GM19467 (cell line): ENCODE measurements at regions not wholly inside any gene's neighbourhood (a gene's known extent, or its start where the extent isn't known, plus 50 kb on each side); places are given as distances from the start of the nearest gene placed in this dataset.
"Not testable (repeated sequence)": the region's sequence is repeated elsewhere in the genome, so short reads cannot be mapped to it uniquely, and the experiment has no call there.

Experiments used
- ATAC-seq: cut with Tn5 transposase; IDR thresholded peaks from one replicate; pipeline ENCODE4 v1.9.1; 2021; ENCODE audit warnings: mild to moderate bottlenecking, moderate library complexity; ENCODE audit not compliant: unreplicated experiment

- ATAC-seq: no peak
Measured at GRCh38 chr16:65315081-65315780, 193.4 kb upstream of the CDH11 start.

GRCh38 chr16:65314627-65315008 is 192.8 kb upstream of the CDH11 start:
- no peak for ATAC-seq

GRCh38 chr16:65313936-65314626 is 192.2 kb upstream of the CDH11 start:
- ATAC-seq: no peak

- ATAC-seq: no peak
Measured at GRCh38 chr16:65312795-65313194, 190.9 kb upstream of the CDH11 start.

GRCh38 chr16:65312071-65312470 is 190.2 kb upstream of the CDH11 start:
- ATAC-seq: no peak

GRCh38 chr16:65310491-65310890 is 188.6 kb upstream of the CDH11 start:
- ATAC-seq: not testable (repeated sequence)

GRCh38 chr16:65309354-65309753 is 187.5 kb upstream of the CDH11 start:
- ATAC-seq: no peak

GRCh38 chr16:65308506-65308905 is 186.6 kb upstream of the CDH11 start:
- ATAC-seq: no peak

- no peak for ATAC-seq
Measured at GRCh38 chr16:65307286-65307685, 185.4 kb upstream of the CDH11 start.

GRCh38 chr16:65306722-65307121 is 184.9 kb upstream of the CDH11 start:
- ATAC-seq: no peak

GRCh38 chr16:65306300-65306699 is 184.4 kb upstream of the CDH11 start:
- no peak for ATAC-seq

- ATAC-seq: no peak
Measured at GRCh38 chr16:65305266-65305959, 183.6 kb upstream of the CDH11 start.

- ATAC-seq: no peak
Measured at GRCh38 chr16:65301029-65301428, 179.2 kb upstream of the CDH11 start.

GRCh38 chr16:65297453-65297852 is 175.6 kb upstream of the CDH11 start:
- no peak for ATAC-seq

- ATAC-seq: no peak
Measured at GRCh38 chr16:65295527-65295926, 173.7 kb upstream of the CDH11 start.

- no peak for ATAC-seq
Measured at GRCh38 chr16:65294708-65295107, 172.8 kb upstream of the CDH11 start.

GRCh38 chr16:65294165-65294564 is 172.3 kb upstream of the CDH11 start:
- ATAC-seq: no peak

GRCh38 chr16:65289022-65289421 is 167.2 kb upstream of the CDH11 start:
- no peak for ATAC-seq

GRCh38 chr16:65287307-65287706 is 165.4 kb upstream of the CDH11 start:
- ATAC-seq: no peak

GRCh38 chr16:65285128-65286048 is 163.5 kb upstream of the CDH11 start:
- no peak for ATAC-seq

GRCh38 chr16:65284626-65285025 is 162.8 kb upstream of the CDH11 start:
- no peak for ATAC-seq
